Hepatocyte (in vitro differentiated cells): ENCODE measurements at regions not wholly inside any gene's neighbourhood (a gene's known extent, or its start where the extent isn't known, plus 50 kb on each side); places are given as distances from the start of the nearest gene placed in this dataset.

ENCODE experiments used
- DNase-seq: peaks from one replicate; pipeline ENCODE4 v3.0.0-alpha.2; 2016; ENCODE audit warnings: low spot score
- H2AFZ ChIP-seq: fragments of 200-600 bp; sonication (generic); 2 replicates; pipeline ENCODE4 v1.6.0; 2016; ENCODE audit warnings: antibody characterized with exemption, mild to moderate bottlenecking
- H3K27ac ChIP-seq: fragments of 200-600 bp; sonication (generic); 2 replicates; pipeline ENCODE4 v1.5.1; 2016; ENCODE audit warnings: mild to moderate bottlenecking
- H3K27me3 ChIP-seq: fragments of 200-600 bp; sonication (generic); 2 replicates; pipeline ENCODE4 v1.6.1; 2016
- H3K36me3 ChIP-seq: fragments of 200-600 bp; sonication (generic); replicated peaks from 2 replicates; pipeline ENCODE4 v1.5.1; 2016; ENCODE audit warnings: low read depth; ENCODE audit not compliant: insufficient read depth
- H3K4me1 ChIP-seq: fragments of 200-600 bp; sonication (generic); 2 replicates; pipeline ENCODE4 v1.5.1; 2016; ENCODE audit warnings: mild to moderate bottlenecking, moderate library complexity; ENCODE audit not compliant: insufficient read depth
- H3K4me2 ChIP-seq: fragments of 200-600 bp; sonication (generic); 2 replicates; pipeline ENCODE4 v1.6.0; 2016
- H3K4me3 ChIP-seq: fragments of 200-600 bp; sonication (generic); 2 replicates; pipeline ENCODE4 v1.5.1; 2016; ENCODE audit warnings: mild to moderate bottlenecking
- H3K79me2 ChIP-seq: fragments of 200-600 bp; sonication (generic); 2 replicates; pipeline ENCODE4 v1.6.0; 2017; ENCODE audit warnings: mild to moderate bottlenecking
- H3K9me2 ChIP-seq: fragments of 200-600 bp; sonication (generic); replicated peaks from 2 replicates; pipeline ENCODE4 v1.6.0; 2017; ENCODE audit warnings: mild to moderate bottlenecking; ENCODE audit not compliant: insufficient read depth
- H3K9me3 ChIP-seq: fragments of 200-600 bp; sonication (generic); 2 replicates; pipeline ENCODE4 v1.5.1; 2016; ENCODE audit warnings: low read depth, mild to moderate bottlenecking
- H4K20me1 ChIP-seq: fragments of 200-600 bp; sonication (generic); 2 replicates; pipeline ENCODE4 v1.6.0; 2016; ENCODE audit warnings: mild to moderate bottlenecking; ENCODE audit not compliant: insufficient read depth, poor library complexity, severe bottlenecking
- EZH2 ChIP-seq: fragments of 200-600 bp; sonication (generic); IDR thresholded peaks from 2 replicates; pipeline ENCODE4 v1.6.1; 2016; ENCODE audit warnings: antibody characterized with exemption, mild to moderate bottlenecking, borderline replicate concordance
- EZH2phosphoT487 ChIP-seq: fragments of 200-600 bp; sonication (generic); IDR thresholded peaks from one replicate; pipeline ENCODE4 v1.6.1; 2018; ENCODE audit warnings: antibody characterized with exemption, mild to moderate bottlenecking, low read depth, moderate library complexity; ENCODE audit not compliant: unreplicated experiment, severe bottlenecking
- WGBS: methylation state at CpG from one replicate; pipeline ENCODE4 v1.1.6; 2016; ENCODE audit warnings: low lambda C conversion rate; ENCODE audit errors: missing lambda C conversion rate; 5-methylcytosine and 5-hydroxymethylcytosine counted together
- TF ChIP-seq, protein P1 (sequence below): fragments of 200-600 bp; sonication (generic); IDR thresholded peaks from 2 replicates; pipeline ENCODE4 v1.5.1; 2016; ENCODE audit warnings: antibody characterized with exemption, mild to moderate bottlenecking; ENCODE audit not compliant: poor library complexity

DNA sequence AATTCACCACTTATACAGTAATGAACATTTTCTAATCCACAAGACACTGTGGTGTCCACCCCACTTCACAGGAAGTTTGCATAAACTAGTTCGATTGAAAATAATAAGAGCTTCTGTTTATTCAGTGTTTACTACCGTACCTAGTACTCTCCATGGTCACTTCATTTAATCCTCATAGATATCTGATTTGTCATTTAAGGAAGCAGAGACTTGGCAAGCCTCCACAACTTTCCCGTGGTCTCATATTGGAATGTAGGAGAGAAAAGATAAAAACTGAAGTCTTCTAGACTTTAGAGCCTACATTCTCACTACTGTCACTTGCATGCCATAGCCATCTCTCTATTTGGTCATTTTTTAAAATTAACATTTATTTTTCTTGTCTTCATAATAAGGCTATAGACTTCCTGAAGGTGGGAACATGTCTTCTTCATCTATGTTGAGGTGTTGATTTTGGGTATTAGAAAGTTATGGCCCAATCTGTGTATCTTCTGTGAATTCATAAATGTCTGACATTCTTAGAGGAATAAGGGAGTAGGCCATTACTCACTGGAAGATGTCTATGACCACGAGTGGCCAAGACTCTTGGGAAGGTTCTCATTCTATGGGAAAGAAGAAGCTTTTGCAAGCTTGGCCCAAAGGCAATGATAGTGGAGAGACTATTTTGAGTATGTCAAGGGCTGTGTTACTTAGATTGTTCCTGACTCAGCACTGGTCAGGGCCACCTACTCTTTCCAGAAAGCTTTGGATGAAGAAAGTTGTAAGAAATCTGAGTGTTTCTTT lies 423.7 kb downstream of the LRIG3 start:
- TF ChIP-seq, protein P1, sequence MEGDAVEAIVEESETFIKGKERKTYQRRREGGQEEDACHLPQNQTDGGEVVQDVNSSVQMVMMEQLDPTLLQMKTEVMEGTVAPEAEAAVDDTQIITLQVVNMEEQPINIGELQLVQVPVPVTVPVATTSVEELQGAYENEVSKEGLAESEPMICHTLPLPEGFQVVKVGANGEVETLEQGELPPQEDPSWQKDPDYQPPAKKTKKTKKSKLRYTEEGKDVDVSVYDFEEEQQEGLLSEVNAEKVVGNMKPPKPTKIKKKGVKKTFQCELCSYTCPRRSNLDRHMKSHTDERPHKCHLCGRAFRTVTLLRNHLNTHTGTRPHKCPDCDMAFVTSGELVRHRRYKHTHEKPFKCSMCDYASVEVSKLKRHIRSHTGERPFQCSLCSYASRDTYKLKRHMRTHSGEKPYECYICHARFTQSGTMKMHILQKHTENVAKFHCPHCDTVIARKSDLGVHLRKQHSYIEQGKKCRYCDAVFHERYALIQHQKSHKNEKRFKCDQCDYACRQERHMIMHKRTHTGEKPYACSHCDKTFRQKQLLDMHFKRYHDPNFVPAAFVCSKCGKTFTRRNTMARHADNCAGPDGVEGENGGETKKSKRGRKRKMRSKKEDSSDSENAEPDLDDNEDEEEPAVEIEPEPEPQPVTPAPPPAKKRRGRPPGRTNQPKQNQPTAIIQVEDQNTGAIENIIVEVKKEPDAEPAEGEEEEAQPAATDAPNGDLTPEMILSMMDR, result no peak
- no peak for TF ChIP-seq EZH2
- no peak for TF ChIP-seq EZH2phosphoT487
- 84% methylated on average over 4 of the region's 4 CpGs for WGBS

DNA sequence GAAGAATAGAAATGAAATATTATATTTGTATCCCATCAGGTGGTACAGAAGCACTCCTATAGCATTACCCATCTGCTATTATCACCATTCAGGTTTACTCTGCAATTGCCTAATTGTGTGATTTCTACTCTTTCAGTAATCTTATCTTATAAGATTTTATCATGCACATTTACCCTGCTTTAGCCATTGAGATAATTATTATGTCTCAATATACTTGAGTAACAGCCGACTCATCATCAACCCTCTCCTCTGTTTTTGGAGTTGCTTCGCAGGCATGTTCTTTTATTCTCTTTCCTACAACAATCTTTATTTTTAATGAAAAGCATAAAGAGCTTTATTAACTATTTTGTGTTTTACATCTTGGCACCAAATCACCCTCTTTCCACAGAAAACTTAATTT lies 419.9 kb downstream of the LRIG3 start:
- TF ChIP-seq, protein P1, result no peak
- no peak for TF ChIP-seq EZH2phosphoT487
- TF ChIP-seq EZH2, result no peak
- H2AFZ ChIP-seq, result no peak overlapping the region
- H3K9me3 ChIP-seq, result no peaks in the 10 kb centered on the region
- H3K79me2 ChIP-seq, result no peaks in the 10 kb centered on the region
- 79% methylated on average over 2 of the region's 2 CpGs for WGBS
- H3K4me2 ChIP-seq, result no peak overlapping the region
- DNase-seq, result no peak
- no peaks in the 10 kb centered on the region for H3K27me3 ChIP-seq
- H3K27ac ChIP-seq, result no peak overlapping the region
- H3K9me2 ChIP-seq, result no peaks in the 10 kb centered on the region
- peaks cover 13% of the 10 kb centered on the region for H3K4me1 ChIP-seq
- no peaks in the 10 kb centered on the region for H3K36me3 ChIP-seq
- H4K20me1 ChIP-seq, result no peaks in the 10 kb centered on the region
- H3K4me3 ChIP-seq, result no peak overlapping the region

More for the DNA sequence above, 423.7 kb downstream of the LRIG3 start:
- no peaks in the 10 kb centered on the region for H3K27me3 ChIP-seq
- peaks cover 1% of the 10 kb centered on the region for H3K4me1 ChIP-seq
- no peak for DNase-seq
- no peak overlapping the region for H3K4me2 ChIP-seq
- no peak overlapping the region for H2AFZ ChIP-seq
- H3K9me2 ChIP-seq, result no peaks in the 10 kb centered on the region
- no peaks in the 10 kb centered on the region for H3K9me3 ChIP-seq
- no peak overlapping the region for H3K27ac ChIP-seq
- H4K20me1 ChIP-seq, result no peaks in the 10 kb centered on the region
- H3K4me3 ChIP-seq, result no peak overlapping the region
- no peaks in the 10 kb centered on the region for H3K79me2 ChIP-seq
- H3K36me3 ChIP-seq, result no peaks in the 10 kb centered on the region

DNA sequence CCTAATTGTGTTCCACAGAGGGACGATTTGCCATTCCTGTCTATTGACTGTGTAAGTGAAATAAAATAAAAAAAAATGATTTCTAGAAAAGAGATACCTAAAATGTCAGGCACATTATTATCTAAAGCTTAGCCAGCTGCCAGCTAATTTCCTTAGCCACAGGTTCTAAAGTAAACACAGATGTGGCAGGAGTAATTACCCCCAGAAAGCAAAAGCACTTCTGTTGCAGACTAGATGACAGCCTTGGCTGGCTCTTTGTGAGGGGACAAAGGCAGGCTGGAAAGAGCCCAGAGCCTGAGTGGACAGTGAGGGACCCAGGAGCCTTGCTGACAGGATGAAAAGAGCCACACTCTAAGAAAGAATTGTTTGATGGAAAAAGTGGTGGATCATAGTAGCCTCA lies 418.1 kb downstream of the LRIG3 start:
- Histone ChIP-seq H3K79me2 (no peaks in the 10 kb centered on the region), H3K9me3 (no peaks in the 10 kb centered on the region), H3K9me2 (no peaks in the 10 kb centered on the region), H3K4me1 (peaks cover 13% of the 10 kb centered on the region), H3K4me3 (no peak overlapping the region), H3K27me3 (no peaks in the 10 kb centered on the region), H2AFZ (peak overlapping the region; percentile 2), H4K20me1 (no peaks in the 10 kb centered on the region), H3K27ac (peak overlapping the region; percentile 90), H3K36me3 (no peaks in the 10 kb centered on the region), H3K4me2 (peak overlapping the region; percentile 61)
- no peak for TF ChIP-seq EZH2
- TF ChIP-seq EZH2phosphoT487, result no peak
- TF ChIP-seq, protein P1, result no peak
- peak; percentile 44 for DNase-seq
- WGBS, result 54% methylated on average over 1 of the region's 1 CpG
